ENCODE measurements at regions not wholly inside any gene's neighbourhood (a gene's known extent, or its start where the extent isn't known, plus 50 kb on each side); places are given as distances from the start of the nearest gene placed in this dataset.

- CTCF ChIA-PET = no interaction called here
- TF ChIP-seq EZH2 (IDR thresholded peaks at IDR 0.05; ENCODE audit: borderline replicate concordance, low read depth, low read length, poor library complexity, severe bottlenecking) (no peak), CTCF (conservative IDR thresholded peaks at IDR 0.05; ENCODE audit: low read depth, low read length) (no peak)
- POLR2A ChIA-PET (ENCODE audit: low non-redundant PET) = no interaction called here
- no peaks in the 10 kb centered on the region for H3K27me3 ChIP-seq (replicated peaks; ENCODE audit: insufficient read depth, low read depth, low read length, poor library complexity)
- no peaks in the 10 kb centered on the region for H3K4me1 ChIP-seq (ENCODE audit: insufficient read depth, low read length, poor library complexity, severe bottlenecking)
- intact Hi-C loops (cut with micrococcal nuclease; ENCODE audit: unreplicated experiment) = no loop called here
- no peaks in the 10 kb centered on the region for H3K9me3 ChIP-seq (ENCODE audit: low read depth, low read length, poor library complexity, severe bottlenecking)
- H3K27ac ChIP-seq (ENCODE audit: low read depth, low read length, poor library complexity, severe bottlenecking) = no peak overlapping the region
- no peaks in the 10 kb centered on the region for H3K36me3 ChIP-seq (ENCODE audit: insufficient read depth, low read length, poor library complexity, severe bottlenecking)
- DNase-seq (ENCODE audit: low spot score) = no peak
- H3K4me3 ChIP-seq (ENCODE audit: low read depth, low read length, poor library complexity, severe bottlenecking) = no peak overlapping the region
- no TSS peak for BruUV-seq (replicated peaks)
Measured at GRCh38 chrX:117376460-117376859, 740.1 kb downstream of the KLHL13 start.

GRCh38 chrX:117335209-117335608 lies 781.4 kb downstream of the KLHL13 start:
- Histone ChIP-seq H3K36me3 (ENCODE audit: insufficient read depth, low read length, poor library complexity, severe bottlenecking) (no peaks in the 10 kb centered on the region), H3K4me3 (ENCODE audit: low read depth, low read length, poor library complexity, severe bottlenecking) (no peak overlapping the region), H3K4me1 (ENCODE audit: insufficient read depth, low read length, poor library complexity, severe bottlenecking) (no peaks in the 10 kb centered on the region), H3K27me3 (replicated peaks; ENCODE audit: insufficient read depth, low read depth, low read length, poor library complexity) (no peaks in the 10 kb centered on the region), H3K27ac (ENCODE audit: low read depth, low read length, poor library complexity, severe bottlenecking) (no peak overlapping the region), H3K9me3 (ENCODE audit: low read depth, low read length, poor library complexity, severe bottlenecking) (no peaks in the 10 kb centered on the region)
- TF ChIP-seq CTCF (conservative IDR thresholded peaks at IDR 0.05; ENCODE audit: low read depth, low read length) (no peak), EZH2 (IDR thresholded peaks at IDR 0.05; ENCODE audit: borderline replicate concordance, low read depth, low read length, poor library complexity, severe bottlenecking) (no peak)
- ChIA-PET CTCF (no interaction called here), POLR2A (ENCODE audit: low non-redundant PET) (no interaction called here)
- DNase-seq (ENCODE audit: low spot score) = no peak
- BruUV-seq (replicated peaks) = no TSS peak
- intact Hi-C loops (cut with micrococcal nuclease; ENCODE audit: unreplicated experiment) = no loop called here

- TF ChIP-seq CTCF (conservative IDR thresholded peaks at IDR 0.05; ENCODE audit: low read depth, low read length) = no peak
- TF ChIP-seq EZH2 (IDR thresholded peaks at IDR 0.05; ENCODE audit: borderline replicate concordance, low read depth, low read length, poor library complexity, severe bottlenecking) = no peak
- ChIA-PET CTCF (no interaction called here), POLR2A (ENCODE audit: low non-redundant PET) (no interaction called here)
- Histone ChIP-seq H3K4me3 (ENCODE audit: low read depth, low read length, poor library complexity, severe bottlenecking) (no peak overlapping the region), H3K27me3 (replicated peaks; ENCODE audit: insufficient read depth, low read depth, low read length, poor library complexity) (no peaks in the 10 kb centered on the region), H3K27ac (ENCODE audit: low read depth, low read length, poor library complexity, severe bottlenecking) (no peak overlapping the region), H3K36me3 (ENCODE audit: insufficient read depth, low read length, poor library complexity, severe bottlenecking) (no peaks in the 10 kb centered on the region), H3K4me1 (ENCODE audit: insufficient read depth, low read length, poor library complexity, severe bottlenecking) (no peaks in the 10 kb centered on the region), H3K9me3 (ENCODE audit: low read depth, low read length, poor library complexity, severe bottlenecking) (no peaks in the 10 kb centered on the region)
- no peak for DNase-seq (ENCODE audit: low spot score)
- no TSS peak for BruUV-seq (replicated peaks)
- intact Hi-C loops (cut with micrococcal nuclease; ENCODE audit: unreplicated experiment) = no loop called here
Measured at GRCh38 chrX:117327373-117327772, 789.2 kb downstream of the KLHL13 start.

All from A673 (cell line).